PFSK-1 (cell line): ENCODE measurements at regions not wholly inside any gene's neighbourhood (a gene's known extent, or its start where the extent isn't known, plus 50 kb on each side); places are given as distances from the start of the nearest gene placed in this dataset.

Experiments used
- FOXP2 ChIP-seq: optimal IDR thresholded peaks from 2 replicates; pipeline ENCODE3; 2011; ENCODE audit warnings: borderline replicate concordance, control low read depth, inconsistent platforms; ENCODE audit not compliant: insufficient read depth; ENCODE audit errors: extremely low read length, extremely low read depth
- POLR2AphosphoS5 ChIP-seq: IDR thresholded peaks from 2 replicates; pipeline ENCODE4 v1.6.1; 2012; ENCODE audit warnings: low read depth, mild to moderate bottlenecking, control low read depth, low read length, moderate library complexity
- SIN3A ChIP-seq: IDR thresholded peaks from 2 replicates; pipeline ENCODE4 v1.6.1; 2012; ENCODE audit warnings: mild to moderate bottlenecking, low read length, moderate library complexity, borderline replicate concordance; ENCODE audit not compliant: insufficient read depth
- TAF1 ChIP-seq: IDR thresholded peaks from 2 replicates; pipeline ENCODE4 v1.6.1; 2012; ENCODE audit warnings: low read length, control low read depth, borderline replicate concordance; ENCODE audit not compliant: insufficient read depth
- TF ChIP-seq, protein P1 (sequence below), 2 experiments: IDR thresholded peaks; 2 replicates each; pipeline versions ENCODE4 v1.6.1 to v1.8.0; 2011 to 2012; ENCODE audit warnings: low read depth in 2 of 2, low read length in 2 of 2, control low read depth in 1 of 2, inconsistent platforms in 1 of 2, mild to moderate bottlenecking in 1 of 2, moderate library complexity in 1 of 2; ENCODE audit not compliant: insufficient read depth in 1 of 2

- TF ChIP-seq POLR2AphosphoS5 (no peak), FOXP2 (no peak), SIN3A (no peak), TAF1 (no peak)
- TF ChIP-seq, protein P1, sequence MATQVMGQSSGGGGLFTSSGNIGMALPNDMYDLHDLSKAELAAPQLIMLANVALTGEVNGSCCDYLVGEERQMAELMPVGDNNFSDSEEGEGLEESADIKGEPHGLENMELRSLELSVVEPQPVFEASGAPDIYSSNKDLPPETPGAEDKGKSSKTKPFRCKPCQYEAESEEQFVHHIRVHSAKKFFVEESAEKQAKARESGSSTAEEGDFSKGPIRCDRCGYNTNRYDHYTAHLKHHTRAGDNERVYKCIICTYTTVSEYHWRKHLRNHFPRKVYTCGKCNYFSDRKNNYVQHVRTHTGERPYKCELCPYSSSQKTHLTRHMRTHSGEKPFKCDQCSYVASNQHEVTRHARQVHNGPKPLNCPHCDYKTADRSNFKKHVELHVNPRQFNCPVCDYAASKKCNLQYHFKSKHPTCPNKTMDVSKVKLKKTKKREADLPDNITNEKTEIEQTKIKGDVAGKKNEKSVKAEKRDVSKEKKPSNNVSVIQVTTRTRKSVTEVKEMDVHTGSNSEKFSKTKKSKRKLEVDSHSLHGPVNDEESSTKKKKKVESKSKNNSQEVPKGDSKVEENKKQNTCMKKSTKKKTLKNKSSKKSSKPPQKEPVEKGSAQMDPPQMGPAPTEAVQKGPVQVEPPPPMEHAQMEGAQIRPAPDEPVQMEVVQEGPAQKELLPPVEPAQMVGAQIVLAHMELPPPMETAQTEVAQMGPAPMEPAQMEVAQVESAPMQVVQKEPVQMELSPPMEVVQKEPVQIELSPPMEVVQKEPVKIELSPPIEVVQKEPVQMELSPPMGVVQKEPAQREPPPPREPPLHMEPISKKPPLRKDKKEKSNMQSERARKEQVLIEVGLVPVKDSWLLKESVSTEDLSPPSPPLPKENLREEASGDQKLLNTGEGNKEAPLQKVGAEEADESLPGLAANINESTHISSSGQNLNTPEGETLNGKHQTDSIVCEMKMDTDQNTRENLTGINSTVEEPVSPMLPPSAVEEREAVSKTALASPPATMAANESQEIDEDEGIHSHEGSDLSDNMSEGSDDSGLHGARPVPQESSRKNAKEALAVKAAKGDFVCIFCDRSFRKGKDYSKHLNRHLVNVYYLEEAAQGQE (IDR thresholded peaks at IDR 0.05; ENCODE audit: insufficient read depth in 1 of 2, low read depth in 2 of 2, low read length in 2 of 2), result no peak
Measured at GRCh38 chr3:182523836-182524235, 269.5 kb upstream of the ATP11B start.

DNA sequence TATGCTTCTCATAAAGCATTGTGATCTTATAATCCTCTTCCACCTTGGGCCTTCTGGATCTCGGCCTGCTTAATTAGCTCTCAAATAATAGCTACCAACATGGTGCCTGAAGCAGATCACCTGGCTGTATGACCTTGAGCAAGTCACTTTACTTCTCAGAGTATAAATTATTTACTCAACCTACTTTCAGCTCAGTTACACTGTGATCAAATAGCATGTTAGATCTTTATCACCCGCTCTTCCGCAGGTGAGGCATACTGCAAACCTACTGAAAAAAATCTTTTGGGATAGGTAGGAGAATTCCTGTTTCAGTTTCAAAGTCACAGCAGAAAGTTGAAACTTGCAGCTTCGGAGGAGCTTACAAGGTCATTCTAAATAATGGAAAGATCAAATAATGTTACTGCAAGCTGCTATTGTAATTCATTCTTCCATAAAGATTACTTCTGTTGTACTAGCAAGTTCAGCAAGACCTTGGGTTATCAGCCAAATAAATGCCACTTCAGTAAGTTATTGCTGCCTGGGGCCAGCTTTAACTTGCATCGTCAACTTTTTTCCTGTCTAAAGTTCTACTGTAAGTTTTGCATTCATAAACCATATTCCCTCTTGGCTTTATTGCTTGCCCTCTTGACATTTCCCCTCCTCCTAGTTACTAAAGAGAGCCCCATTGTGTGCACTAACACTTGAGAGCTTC is 268.4 kb upstream of the ATP11B start:
- TF ChIP-seq, protein P1 (IDR thresholded peaks at IDR 0.05; ENCODE audit: insufficient read depth in 1 of 2, low read depth in 2 of 2, low read length in 2 of 2), result no peak
- TF ChIP-seq TAF1 (no peak), FOXP2 (no peak), POLR2AphosphoS5 (no peak), SIN3A (no peak)

DNA sequence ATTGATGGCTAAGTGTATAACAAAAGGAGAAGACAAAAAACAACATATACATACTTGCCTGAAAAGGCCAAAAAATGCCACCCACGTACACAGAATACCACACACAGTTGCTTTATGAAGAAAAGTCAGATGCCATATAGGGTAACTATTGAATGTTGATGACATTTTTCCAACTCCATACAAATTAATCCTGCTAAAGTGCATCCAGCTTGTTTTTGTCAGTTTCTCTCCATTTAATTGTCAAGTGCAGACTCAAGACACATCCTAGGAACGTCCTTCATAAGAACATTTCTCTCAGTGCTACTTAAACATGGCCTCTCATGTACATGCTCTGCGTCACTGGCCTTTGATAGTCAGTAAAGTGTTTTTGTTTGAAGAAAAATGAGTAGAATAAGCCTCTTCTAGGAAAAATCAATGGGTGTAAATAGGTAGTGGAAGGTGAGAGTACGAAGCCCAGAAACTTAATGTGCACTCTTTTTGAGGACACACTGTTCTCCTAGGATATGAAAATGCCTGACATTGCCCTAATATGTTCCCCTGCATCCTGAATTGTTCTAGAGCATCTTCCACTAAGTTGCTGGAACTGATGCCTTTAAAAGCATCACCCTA is 267.4 kb upstream of the ATP11B start:
- TF ChIP-seq, protein P1 (IDR thresholded peaks at IDR 0.05; ENCODE audit: insufficient read depth in 1 of 2, low read depth in 2 of 2, low read length in 2 of 2), result no peak
- TF ChIP-seq POLR2AphosphoS5 (no peak), FOXP2 (no peak), SIN3A (no peak), TAF1 (no peak)

GRCh38 chr3:182527745-182528144 is 265.6 kb upstream of the ATP11B start:
- TF ChIP-seq, protein P1 (IDR thresholded peaks at IDR 0.05; ENCODE audit: insufficient read depth in 1 of 2, low read depth in 2 of 2, low read length in 2 of 2), result no peak
- TF ChIP-seq FOXP2 (no peak), TAF1 (no peak), SIN3A (no peak), POLR2AphosphoS5 (no peak)

DNA sequence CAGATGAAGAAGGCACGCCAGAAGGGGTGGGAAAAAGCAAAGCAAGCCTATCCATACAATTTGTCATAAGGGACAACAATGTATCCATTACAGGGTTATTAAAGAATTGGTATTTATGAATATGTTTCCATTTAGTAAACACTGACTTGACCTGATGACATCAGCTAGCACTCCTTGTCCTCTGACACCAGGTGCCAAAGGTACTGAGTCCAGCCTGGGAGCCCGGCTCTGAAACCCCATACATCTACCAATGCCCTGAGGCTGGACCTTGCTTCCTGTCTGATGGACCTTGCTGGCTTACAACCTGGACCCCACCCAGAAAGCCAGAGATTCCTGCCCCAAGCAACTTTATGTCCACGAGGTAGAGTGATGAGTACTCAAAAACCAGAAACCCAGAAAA is 263.0 kb upstream of the ATP11B start:
- TF ChIP-seq SIN3A, result no peak
- no peak for TF ChIP-seq TAF1
- TF ChIP-seq, protein P1 (IDR thresholded peaks at IDR 0.05; ENCODE audit: insufficient read depth in 1 of 2, low read depth in 2 of 2, low read length in 2 of 2), result no peak
- TF ChIP-seq POLR2AphosphoS5, result no peak
- no peak for TF ChIP-seq FOXP2
